AG10803 (cell line): ENCODE measurements at regions not wholly inside any gene's neighbourhood (a gene's known extent, or its start where the extent isn't known, plus 50 kb on each side); places are given as distances from the start of the nearest gene placed in this dataset.
A peak's percentile ranks its signal among the peaks of the same experiment; 100 is the strongest.

Source experiments
- DNase-seq: peaks from one replicate; pipeline ENCODE4 v3.0.0; 2010; ENCODE audit warnings: low read depth
- H3K4me3 ChIP-seq: 2 replicates; pipeline ENCODE4 v1.5.1; 2011; ENCODE audit warnings: mild to moderate bottlenecking, low read length, control low read depth
- TF ChIP-seq, protein P1 (sequence below): conservative IDR thresholded peaks from 2 replicates; pipeline ENCODE4 v1.5.1; 2011; ENCODE audit warnings: mild to moderate bottlenecking, low read length, control low read depth, inconsistent platforms

DNA sequence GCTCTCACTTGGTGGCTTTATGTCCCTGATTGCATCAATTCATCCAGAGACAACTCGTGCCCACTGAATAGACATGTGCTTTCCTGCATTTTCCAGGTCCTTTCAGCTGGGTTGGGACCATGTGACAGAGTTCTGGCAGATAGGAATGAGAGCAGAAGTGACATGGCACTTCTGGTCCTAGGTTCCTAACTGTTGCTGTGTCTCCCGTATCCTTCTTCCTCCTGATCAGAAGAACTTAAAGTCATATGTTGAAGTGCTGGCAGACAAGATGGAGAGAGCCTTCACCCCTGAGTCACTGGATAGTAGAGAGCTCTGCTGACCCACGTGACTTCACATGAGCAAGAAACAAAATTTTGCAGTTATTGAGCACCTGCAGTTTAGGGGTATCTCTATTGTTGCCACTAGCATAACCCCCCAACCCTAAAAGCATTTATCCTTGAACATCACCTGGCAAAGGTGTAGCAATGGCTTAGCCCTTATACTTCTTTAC, 80.0 kb downstream of the NREP start:
- peak; percentile 25 for DNase-seq
- TF ChIP-seq, protein P1, sequence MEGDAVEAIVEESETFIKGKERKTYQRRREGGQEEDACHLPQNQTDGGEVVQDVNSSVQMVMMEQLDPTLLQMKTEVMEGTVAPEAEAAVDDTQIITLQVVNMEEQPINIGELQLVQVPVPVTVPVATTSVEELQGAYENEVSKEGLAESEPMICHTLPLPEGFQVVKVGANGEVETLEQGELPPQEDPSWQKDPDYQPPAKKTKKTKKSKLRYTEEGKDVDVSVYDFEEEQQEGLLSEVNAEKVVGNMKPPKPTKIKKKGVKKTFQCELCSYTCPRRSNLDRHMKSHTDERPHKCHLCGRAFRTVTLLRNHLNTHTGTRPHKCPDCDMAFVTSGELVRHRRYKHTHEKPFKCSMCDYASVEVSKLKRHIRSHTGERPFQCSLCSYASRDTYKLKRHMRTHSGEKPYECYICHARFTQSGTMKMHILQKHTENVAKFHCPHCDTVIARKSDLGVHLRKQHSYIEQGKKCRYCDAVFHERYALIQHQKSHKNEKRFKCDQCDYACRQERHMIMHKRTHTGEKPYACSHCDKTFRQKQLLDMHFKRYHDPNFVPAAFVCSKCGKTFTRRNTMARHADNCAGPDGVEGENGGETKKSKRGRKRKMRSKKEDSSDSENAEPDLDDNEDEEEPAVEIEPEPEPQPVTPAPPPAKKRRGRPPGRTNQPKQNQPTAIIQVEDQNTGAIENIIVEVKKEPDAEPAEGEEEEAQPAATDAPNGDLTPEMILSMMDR: no peak
- H3K4me3 ChIP-seq: no peak overlapping the region

DNA sequence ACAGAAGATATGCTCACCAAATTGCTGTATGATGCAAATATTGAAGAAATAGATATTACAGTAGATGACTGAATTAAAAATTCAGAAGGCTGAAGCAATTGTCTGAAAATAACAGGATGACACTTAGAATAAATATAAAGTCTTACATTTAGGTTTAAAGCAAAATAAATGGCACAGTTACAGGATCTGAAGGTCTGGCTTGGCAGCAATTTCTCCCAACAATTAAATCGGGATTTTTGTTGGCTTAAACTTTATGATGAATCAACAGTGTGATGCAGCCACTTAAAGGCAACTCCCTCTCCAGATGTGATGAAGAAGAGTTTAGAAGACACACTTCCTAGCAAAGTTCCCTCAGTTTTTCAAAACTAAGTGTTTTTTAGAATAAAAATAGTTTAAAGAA, 80.5 kb downstream of the NREP start:
- TF ChIP-seq, protein P1: no peak
- DNase-seq: peak; percentile 79

DNA sequence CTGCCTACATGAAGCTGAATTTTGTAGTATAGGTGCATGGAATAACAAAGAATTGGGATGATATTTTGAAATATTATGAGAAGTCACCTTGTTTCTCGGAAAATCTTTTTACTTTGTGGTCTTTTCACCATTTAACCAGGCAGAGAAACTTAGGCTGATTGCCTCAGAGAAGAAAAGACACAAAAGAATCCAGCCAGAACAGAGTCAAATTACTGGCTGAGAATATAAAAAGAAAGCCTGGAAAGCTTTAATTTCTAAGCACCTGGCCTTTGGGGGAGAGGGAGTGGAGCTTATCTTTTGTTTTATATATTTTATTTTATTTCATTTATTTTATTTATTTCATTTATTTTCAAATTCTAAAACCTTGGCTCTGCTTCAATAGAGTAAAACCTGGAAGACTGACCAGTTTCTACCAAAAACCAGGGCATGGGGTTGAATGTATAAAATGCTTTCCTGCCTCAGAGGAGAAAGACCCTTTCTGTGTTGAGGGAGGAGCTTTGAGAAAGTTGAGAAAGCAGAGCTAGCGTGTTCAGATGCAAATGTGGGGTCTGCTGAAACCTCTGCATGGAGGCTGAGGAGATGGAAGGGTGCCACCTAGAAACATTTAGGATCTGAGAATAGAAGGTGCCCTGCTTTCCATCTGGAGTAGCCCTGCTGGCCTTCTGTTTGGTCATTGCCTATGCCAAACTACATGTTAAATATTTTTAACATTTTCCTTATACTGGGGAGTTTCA, 81.6 kb downstream of the NREP start:
- TF ChIP-seq, protein P1: no peak
- no peak for DNase-seq
- no peak overlapping the region for H3K4me3 ChIP-seq

More for the DNA sequence above, 80.5 kb downstream of the NREP start:
- H3K4me3 ChIP-seq: no peak overlapping the region

- DNase-seq: no peak
- TF ChIP-seq, protein P1: no peak
- H3K4me3 ChIP-seq: no peak overlapping the region
Measured at GRCh38 chr5:111673891-111674626, 82.9 kb downstream of the NREP start.

DNA sequence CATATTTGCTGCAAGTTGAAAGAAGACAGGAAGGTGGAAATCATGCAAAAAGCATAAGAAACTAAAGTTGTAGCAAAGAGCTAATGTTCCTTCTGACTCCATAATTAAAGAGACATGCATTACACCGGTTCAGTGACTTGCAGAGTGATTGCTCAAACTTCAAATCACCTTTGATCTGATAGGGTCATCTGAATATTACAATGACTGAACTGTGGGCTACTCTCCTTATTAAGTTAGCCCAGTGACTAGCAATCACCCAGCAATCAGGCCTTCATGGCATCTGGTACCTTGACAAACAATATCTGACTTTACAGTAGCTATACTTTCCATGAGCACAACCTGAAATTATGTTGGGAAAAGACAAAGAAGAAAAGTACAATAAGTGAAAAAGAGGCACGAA, 84.9 kb downstream of the NREP start:
- no peak overlapping the region for H3K4me3 ChIP-seq
- DNase-seq: no peak
- TF ChIP-seq, protein P1: no peak

DNA sequence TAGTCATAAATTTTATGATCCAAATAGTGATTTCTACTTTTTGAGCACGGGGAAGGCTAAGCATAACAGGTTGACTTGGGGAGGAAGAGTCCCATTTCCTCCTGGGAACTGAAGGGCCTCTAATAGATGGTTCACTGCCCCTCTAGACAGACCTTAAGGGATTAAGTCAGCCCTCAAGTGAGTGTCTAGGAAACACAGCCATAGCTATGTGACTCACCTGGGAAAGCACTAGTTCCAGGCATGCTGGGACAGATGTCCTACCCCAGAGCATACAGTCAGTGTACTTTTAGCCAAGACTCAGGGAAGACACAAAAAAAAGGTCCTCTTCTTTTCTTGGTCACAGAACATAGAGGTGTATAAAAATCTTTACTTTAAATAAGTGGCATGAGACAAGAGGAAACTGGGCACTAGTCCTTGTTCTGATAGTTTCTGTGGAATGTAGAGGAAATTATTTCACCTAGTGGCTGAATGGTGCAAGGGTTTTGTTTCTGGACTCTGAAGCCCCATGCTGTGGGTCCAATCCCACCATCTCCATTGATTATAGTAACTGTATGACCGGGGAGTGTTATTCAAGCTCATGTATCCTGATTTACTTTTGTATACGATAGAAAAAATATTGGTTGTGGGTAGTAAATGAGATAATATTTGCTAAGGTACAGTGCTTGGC, 86.0 kb downstream of the NREP start:
- no peak overlapping the region for H3K4me3 ChIP-seq
- TF ChIP-seq, protein P1: peak; percentile 32
- no peak for DNase-seq
